GM12878 (cell line): ENCODE measurements at regions not wholly inside any gene's neighbourhood (a gene's known extent, or its start where the extent isn't known, plus 50 kb on each side); places are given as distances from the start of the nearest gene placed in this dataset.
"Not testable (repeated sequence)": the region's sequence is repeated elsewhere in the genome, so short reads cannot be mapped to it uniquely, and the experiment has no call there.

Experiments
- CTCF ChIP-seq, 3 experiments: IDR thresholded peaks in 2 of 3; conservative IDR thresholded peaks in 1 of 3; 2 replicates each; pipeline ENCODE4 v1.5.1; 2011; ENCODE audit warnings: low read depth in 3 of 3, low read length in 3 of 3, mild to moderate bottlenecking in 3 of 3, control low read depth in 2 of 3, moderate library complexity in 2 of 3, inconsistent platforms in 1 of 3, mixed read lengths in 1 of 3; ENCODE audit not compliant: control insufficient read depth in 2 of 3, insufficient read depth in 1 of 3; ENCODE audit errors: extremely low read depth in 1 of 3
- E2F4 ChIP-seq: IDR thresholded peaks from 2 replicates; pipeline ENCODE4 v1.6.1; 2012; ENCODE audit warnings: low read depth, low read length, improper control_type of control experiment
- FOS ChIP-seq: IDR thresholded peaks from 3 replicates; pipeline ENCODE4 v1.6.1; 2011; ENCODE audit warnings: borderline replicate concordance; ENCODE audit not compliant: insufficient read length; ENCODE audit errors: extremely low read depth
- RAD21 ChIP-seq: IDR thresholded peaks from 2 replicates; pipeline ENCODE4 v1.6.1; 2011; ENCODE audit warnings: mild to moderate bottlenecking, low read depth, low read length, moderate library complexity; ENCODE audit not compliant: insufficient read depth
- USF1 ChIP-seq: IDR thresholded peaks from 2 replicates; pipeline ENCODE4 v1.6.1; 2011; ENCODE audit warnings: borderline replicate concordance, low read depth, mild to moderate bottlenecking, moderate library complexity, mixed read lengths, low read length; ENCODE audit not compliant: insufficient read depth; ENCODE audit errors: extremely low read length

GRCh38 chr2:87521057-87521456 is 226.8 kb upstream of the PLGLB2 start:
- not testable (repeated sequence) for TF ChIP-seq RAD21; FOS; CTCF (IDR thresholded peaks at IDR 0.05 in 2 of 3, conservative IDR thresholded peaks at IDR 0.05 in 1 of 3; ENCODE audit: control insufficient read depth in 2 of 3, extremely low read depth in 1 of 3, insufficient read depth in 1 of 3, low read depth in 3 of 3, low read length in 3 of 3); E2F4; USF1
